GM19023 (cell line): ENCODE measurements at regions not wholly inside any gene's neighbourhood (a gene's known extent, or its start where the extent isn't known, plus 50 kb on each side); places are given as distances from the start of the nearest gene placed in this dataset.

Source experiments
- ATAC-seq: cut with Tn5 transposase; IDR thresholded peaks from one replicate; pipeline ENCODE4 v1.9.1; 2021; ENCODE audit warnings: mild to moderate bottlenecking, moderate library complexity; ENCODE audit not compliant: unreplicated experiment

- no peak for ATAC-seq
Observed at GRCh38 chr12:115716551-115716950, 560.9 kb downstream of the MED13L start.

DNA sequence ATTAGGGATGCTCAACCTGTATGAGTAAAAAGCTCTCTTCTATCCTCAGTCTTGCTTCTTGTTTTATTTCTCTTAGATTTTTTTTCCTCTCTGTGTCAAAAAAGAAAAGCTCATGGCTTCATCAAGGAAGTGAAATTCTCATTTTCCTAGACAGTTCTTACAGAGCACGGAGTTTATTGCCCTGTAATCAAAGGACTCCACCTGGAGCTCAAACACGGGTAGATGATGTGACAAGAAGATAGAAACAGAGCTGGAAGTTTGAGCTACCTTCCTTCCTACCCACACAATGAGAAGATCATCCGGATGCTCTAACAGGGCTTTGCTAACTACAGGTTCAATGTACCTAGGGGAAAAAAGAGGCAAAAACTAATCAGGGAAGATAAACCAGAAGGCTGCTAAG, 564.8 kb downstream of the MED13L start:
- ATAC-seq: no peak

- no peak for ATAC-seq
Observed at GRCh38 chr12:115710104-115710564, 567.4 kb downstream of the MED13L start.

DNA sequence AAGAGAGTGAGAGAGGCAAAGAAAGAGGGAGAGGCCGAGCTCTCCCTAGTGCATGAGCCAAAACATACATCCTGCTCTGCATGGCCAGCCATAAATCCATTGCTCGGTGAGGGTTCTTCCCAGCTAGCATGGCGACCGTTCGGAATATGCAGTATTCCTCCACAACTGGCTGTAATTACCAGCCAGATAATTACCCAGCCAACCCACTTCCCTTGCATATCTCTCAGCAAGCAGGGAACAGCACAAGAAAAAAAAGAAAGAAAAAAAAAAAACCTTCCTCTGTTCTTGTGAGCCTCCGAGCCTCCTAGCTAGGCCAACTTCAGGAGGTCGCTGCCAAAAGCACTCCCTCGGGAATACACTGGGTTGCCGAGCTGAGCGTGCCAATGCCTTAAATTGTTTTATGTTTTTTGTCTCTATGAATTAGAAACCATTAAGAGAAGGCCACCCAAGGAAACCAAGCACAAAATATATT, 567.9 kb downstream of the MED13L start:
- no peak for ATAC-seq

DNA sequence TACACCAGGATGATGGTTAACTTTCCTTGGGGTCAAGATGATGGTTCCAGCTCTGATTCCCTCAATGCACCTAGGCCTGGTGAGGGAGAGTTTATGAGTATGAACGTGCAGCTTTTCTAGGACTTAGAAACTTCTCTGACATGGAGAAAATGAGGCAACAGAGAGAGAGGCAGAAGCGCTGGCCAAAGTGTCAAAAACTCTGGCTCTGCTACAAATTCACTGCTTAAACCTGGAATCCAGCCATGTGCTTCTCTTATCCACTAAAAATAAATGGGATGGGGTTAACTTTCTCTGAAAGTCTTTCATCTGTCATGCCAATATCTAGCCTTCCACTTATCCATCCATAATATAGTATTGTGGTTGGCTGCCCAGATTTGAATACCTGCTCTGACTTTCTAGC, 568.7 kb downstream of the MED13L start:
- no peak for ATAC-seq

GRCh38 chr12:115700896-115701465, 576.5 kb downstream of the MED13L start:
- ATAC-seq: no peak

- ATAC-seq: no peak
Observed at GRCh38 chr12:115700081-115700480, 577.4 kb downstream of the MED13L start.

DNA sequence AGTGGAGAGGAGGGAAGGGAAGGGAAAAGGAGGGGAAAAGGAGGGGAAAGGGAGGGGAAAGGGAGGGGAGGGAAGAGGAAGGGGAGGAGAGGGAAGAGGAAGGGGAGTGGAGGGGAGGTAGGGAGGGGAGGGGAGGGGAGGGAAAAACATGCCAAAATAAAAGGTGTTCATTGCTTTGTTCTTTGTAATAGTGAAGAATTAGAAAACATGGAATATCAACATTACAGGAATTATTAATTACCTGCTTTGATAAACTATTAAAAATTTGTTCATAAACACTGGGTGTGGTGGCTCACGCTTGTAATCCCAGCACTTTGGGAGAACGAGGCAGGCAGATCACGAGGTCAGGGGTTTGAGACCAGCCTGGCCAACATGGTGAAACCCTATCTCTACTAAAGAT, 579.2 kb downstream of the MED13L start:
- no peak for ATAC-seq

GRCh38 chr12:115697340-115697739, 580.2 kb downstream of the MED13L start:
- ATAC-seq: no peak

DNA sequence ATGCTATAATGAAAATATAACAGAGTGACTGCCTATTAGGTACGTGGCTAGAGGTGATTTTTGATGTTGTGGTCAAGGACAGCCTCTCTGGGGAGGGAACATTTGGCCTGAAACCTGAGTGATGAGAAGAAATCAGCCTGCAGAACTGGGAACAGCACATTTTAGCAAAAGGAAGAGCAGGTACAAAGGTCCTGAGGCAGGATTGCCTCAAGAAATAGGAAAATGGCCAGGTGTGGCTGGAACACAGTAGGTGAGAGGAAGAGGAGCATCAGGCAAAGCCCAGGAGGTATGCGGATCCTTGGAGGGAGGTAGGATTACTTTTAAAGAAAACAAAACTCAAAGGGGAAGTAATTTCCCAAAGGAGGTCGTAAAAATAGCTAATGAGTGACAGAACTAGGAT, 582.9 kb downstream of the MED13L start:
- no peak for ATAC-seq

DNA sequence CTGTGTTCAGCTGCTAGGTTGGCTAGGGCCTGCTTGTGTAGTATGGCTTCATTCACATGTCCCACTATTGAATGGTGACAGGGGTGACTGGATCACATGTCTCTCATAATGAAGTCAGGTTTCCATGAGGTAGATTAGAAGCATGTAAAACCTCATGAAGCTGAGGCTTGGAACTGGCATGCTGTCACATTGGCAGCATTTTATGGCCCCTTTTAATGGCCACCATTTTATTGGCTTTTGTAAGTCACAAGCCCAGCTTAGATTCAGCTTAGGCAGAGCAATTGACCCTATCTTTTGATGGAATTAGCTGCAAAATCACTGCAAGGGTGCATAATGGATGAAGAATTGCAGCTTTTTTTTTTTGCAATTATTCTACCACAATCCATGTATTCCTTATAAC, 583.5 kb downstream of the MED13L start:
- ATAC-seq: no peak

GRCh38 chr12:115691123-115691522, 586.4 kb downstream of the MED13L start:
- ATAC-seq: no peak

- ATAC-seq: no peak
Observed at GRCh38 chr12:115687094-115687493, 590.4 kb downstream of the MED13L start.

- ATAC-seq: no peak
Observed at GRCh38 chr12:115683240-115683780, 594.2 kb downstream of the MED13L start.

GRCh38 chr12:115680967-115681366, 596.5 kb downstream of the MED13L start:
- no peak for ATAC-seq

DNA sequence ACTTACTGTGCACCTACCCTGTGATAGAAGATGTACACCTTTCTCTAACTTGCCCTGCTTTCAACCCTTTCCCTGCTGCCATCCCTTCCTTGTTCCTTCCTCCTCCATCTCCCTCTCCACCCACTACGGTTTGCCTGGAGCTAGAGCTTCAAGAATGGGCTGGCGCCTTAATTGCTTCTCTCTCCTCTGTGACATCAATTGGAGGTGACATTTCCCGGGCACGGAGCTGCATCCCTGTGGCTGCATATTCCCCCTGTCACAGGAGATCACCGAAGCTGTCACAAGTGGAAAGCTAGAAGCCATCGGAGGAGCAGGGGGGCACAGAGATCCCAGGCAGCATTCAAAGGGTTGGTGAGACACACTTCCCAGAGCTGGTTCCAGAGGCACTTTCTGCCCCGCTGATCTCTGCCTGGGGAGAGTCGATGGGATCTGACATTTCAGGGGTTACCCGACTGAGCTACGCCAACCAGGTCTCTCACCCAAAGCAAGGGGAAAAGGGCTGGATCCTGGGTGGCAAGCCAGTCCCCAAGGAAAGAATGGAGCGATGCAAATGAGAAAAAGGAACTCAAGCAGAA, 604.9 kb downstream of the MED13L start:
- ATAC-seq: no peak

- no peak for ATAC-seq
Observed at GRCh38 chr12:115672086-115672485, 605.4 kb downstream of the MED13L start.

- no peak for ATAC-seq
Observed at GRCh38 chr12:115670869-115671268, 606.6 kb downstream of the MED13L start.

DNA sequence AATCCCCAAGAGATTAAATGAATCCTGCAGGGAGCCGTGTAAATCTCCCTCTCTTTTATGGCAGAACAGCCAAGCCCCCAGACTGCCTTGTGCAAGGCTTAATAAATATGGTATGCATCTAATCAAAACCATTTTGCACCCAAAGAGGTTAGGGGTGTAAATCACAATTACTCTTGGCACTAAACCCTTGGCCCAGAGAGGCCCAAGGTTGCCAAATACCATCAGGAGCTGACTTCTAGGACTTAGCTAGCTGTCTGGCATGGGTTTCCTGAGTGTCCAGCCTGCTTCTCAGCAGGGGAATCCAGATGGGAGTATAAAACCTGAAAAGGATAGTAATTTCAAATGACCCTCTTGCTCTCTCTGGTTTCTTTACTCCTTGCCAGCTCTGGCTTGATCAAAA, 610.4 kb downstream of the MED13L start:
- ATAC-seq: no peak

DNA sequence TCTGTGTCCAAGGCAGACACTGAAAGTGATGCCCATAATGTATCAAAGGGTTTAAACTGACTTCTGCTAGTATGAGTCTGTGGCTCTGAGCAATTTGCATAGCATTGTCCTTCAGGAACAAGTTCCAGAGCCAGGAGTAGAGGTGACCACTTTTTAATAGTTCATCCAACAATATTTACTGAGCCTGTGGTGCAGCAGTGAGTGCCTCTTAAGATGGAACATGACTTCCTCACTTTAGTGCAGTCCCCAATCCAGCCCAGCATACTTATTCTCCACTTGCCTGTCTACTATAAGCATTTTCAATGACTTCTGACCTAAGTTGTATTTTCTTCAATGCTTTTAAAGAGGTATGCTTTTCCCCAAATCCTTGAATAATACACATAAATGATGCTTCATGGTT, 611.3 kb downstream of the MED13L start:
- ATAC-seq: no peak

- no peak for ATAC-seq
Observed at GRCh38 chr12:115661112-115661511, 616.4 kb downstream of the MED13L start.

- ATAC-seq: no peak
Observed at GRCh38 chr12:115660211-115660805, 617.2 kb downstream of the MED13L start.
